H1 (cell line): ENCODE measurements at regions not wholly inside any gene's neighbourhood (a gene's known extent, or its start where the extent isn't known, plus 50 kb on each side); places are given as distances from the start of the nearest gene placed in this dataset.

Experiments
- CHD1 ChIP-seq: IDR thresholded peaks from 2 replicates; pipeline ENCODE4 v1.6.1; 2012; ENCODE audit warnings: low read depth, low read length, improper control_type of control experiment
- CHD7 ChIP-seq: fragments of 300-600 bp; sonication (generic); IDR thresholded peaks from 2 replicates; pipeline ENCODE4 v1.7.1; 2012; ENCODE audit warnings: low read length, moderate library complexity, mild to moderate bottlenecking, inconsistent platforms; ENCODE audit not compliant: insufficient replicate concordance

GRCh38 chr7:8320174-8320573 lies 58.2 kb upstream of the ICA1 start (continued):
- TF ChIP-seq CHD7 (no peak), CHD1 (no peak)
- TF ChIP-seq, all 59 proteins: peak for 0
